VCaP (cell line): ENCODE measurements at regions not wholly inside any gene's neighbourhood (a gene's known extent, or its start where the extent isn't known, plus 50 kb on each side); places are given as distances from the start of the nearest gene placed in this dataset.

ENCODE experiments used
- H3K27ac ChIP-seq: fragments of 450-650 bp; 2 replicates; pipeline ENCODE4 v1.5.1; 2017
- TF ChIP-seq, protein P1 (sequence below): fragments of 450-650 bp; conservative IDR thresholded peaks from 2 replicates; pipeline ENCODE4 v1.5.1; 2017; ENCODE audit warnings: mild to moderate bottlenecking, moderate library complexity

- TF ChIP-seq, protein P1, sequence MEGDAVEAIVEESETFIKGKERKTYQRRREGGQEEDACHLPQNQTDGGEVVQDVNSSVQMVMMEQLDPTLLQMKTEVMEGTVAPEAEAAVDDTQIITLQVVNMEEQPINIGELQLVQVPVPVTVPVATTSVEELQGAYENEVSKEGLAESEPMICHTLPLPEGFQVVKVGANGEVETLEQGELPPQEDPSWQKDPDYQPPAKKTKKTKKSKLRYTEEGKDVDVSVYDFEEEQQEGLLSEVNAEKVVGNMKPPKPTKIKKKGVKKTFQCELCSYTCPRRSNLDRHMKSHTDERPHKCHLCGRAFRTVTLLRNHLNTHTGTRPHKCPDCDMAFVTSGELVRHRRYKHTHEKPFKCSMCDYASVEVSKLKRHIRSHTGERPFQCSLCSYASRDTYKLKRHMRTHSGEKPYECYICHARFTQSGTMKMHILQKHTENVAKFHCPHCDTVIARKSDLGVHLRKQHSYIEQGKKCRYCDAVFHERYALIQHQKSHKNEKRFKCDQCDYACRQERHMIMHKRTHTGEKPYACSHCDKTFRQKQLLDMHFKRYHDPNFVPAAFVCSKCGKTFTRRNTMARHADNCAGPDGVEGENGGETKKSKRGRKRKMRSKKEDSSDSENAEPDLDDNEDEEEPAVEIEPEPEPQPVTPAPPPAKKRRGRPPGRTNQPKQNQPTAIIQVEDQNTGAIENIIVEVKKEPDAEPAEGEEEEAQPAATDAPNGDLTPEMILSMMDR, result no peak
- H3K27ac ChIP-seq, result no peak overlapping the region
Measured at GRCh38 chr4:184548648-184549341, 74.4 kb upstream of the IRF2 start.

DNA sequence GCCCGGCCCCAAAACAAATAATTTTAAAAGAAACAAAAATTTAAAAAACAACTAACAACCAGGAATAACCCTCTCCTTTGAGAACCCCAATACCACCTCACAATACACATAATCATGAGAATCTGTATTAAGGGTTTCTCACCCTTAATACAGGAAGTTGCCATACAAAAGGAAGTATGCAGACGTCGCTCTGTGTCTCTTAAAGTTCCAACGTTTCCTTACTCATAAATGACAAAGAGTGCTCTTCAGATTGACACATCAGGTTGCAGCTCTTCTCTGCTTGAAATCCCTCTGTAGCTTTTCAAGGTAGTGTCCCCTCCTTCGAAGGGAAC lies 73.9 kb upstream of the IRF2 start:
- TF ChIP-seq, protein P1, result no peak
- no peak overlapping the region for H3K27ac ChIP-seq

- TF ChIP-seq, protein P1, result no peak
- H3K27ac ChIP-seq, result no peak overlapping the region
Measured at GRCh38 chr4:184544788-184545409, 70.5 kb upstream of the IRF2 start.

DNA sequence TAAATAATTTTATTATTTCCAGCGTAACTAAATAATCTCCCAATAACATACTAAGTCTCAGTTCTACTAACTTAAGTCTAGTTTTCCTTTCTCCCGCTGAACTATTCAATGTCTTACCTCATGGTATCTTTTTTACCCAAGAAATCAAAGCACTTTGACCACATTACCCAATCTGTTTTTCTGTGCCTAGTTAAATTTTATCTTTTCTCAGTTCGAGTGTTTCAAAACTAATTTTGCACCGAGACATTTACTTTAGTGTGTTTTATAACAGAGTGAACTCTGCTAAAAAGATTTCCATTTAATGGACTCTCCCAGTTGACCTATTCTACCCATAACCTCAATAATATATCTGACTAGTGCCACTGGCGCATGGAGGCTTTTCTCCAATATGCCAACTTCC lies 67.6 kb upstream of the IRF2 start:
- H3K27ac ChIP-seq, result no peak overlapping the region
- TF ChIP-seq, protein P1, result no peak

GRCh38 chr4:184540307-184540706 lies 66.0 kb upstream of the IRF2 start:
- TF ChIP-seq, protein P1, result no peak
- no peak overlapping the region for H3K27ac ChIP-seq

DNA sequence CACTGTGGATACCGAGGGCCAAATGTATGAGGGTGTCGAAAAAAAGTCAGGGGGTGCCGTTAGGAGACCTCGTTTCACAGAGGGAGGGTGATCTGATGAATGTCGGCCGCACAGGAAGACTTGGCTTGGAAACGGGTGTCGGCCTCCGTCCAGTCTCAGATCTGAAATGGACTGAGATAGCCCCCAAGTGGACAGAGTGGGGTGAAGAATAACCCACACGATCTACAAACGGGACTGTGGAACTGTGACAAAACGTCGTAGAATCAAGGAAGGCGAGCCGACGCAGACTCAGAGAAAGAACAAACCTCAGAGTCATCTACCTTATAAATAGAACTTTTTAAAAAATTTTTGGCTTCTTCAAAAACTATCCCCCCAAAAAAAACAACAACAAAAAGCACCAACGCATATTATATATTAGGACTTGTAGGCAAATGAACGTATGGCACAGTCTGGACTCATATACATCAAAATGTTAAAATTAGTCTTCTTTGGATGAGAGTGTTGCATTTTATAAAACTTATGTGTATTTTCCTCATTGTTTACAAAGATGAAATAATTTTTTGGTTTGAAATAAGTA lies 63.8 kb upstream of the IRF2 start:
- TF ChIP-seq, protein P1, result peak; percentile 84
- peak overlapping the region; percentile 90 for H3K27ac ChIP-seq

- TF ChIP-seq, protein P1, result no peak
Measured at GRCh38 chr4:184537269-184538022, 63.1 kb upstream of the IRF2 start.

More at GRCh38 chr4:184537269-184538022, 63.1 kb upstream of the IRF2 start:
- peak overlapping the region; percentile 90 for H3K27ac ChIP-seq
